ENCODE measurements at regions not wholly inside any gene's neighbourhood (a gene's known extent, or its start where the extent isn't known, plus 50 kb on each side); places are given as distances from the start of the nearest gene placed in this dataset.

DNA sequence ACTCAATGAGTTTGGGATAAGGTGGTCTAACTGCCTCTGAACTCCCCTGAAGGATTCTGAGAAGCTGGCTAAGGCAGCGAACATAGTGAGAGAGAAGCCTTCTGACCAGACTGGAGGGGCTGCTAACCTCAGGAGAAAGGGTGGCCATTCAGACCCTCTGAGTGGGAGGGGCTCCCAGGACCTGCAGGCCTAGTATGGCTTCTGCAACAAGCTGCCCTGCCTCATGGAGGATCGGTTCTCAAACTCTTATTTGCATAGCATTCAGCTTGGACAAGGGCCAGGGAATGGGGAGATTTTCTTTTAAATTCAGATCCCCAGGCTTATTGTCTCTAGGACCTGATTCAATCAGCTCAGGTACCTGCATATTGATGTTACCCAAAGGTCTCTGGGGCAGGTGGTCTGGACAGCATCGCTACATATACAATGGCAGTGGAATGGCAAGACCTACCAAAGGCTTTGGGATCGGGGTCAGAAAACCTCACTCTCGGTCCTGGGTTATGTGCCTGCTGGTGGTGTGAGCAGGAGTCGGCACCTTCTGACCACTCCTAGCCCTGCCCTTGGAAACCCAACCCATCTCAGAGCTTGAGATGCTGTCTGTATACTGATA lies 599.1 kb downstream of the BRD1 start:
- no peak for TF ChIP-seq POLR2AphosphoS5 (IDR thresholded peaks at IDR 0.05)
- no peak for TF ChIP-seq POLR2A (IDR thresholded peaks at IDR 0.05)
- TF ChIP-seq, protein P1, sequence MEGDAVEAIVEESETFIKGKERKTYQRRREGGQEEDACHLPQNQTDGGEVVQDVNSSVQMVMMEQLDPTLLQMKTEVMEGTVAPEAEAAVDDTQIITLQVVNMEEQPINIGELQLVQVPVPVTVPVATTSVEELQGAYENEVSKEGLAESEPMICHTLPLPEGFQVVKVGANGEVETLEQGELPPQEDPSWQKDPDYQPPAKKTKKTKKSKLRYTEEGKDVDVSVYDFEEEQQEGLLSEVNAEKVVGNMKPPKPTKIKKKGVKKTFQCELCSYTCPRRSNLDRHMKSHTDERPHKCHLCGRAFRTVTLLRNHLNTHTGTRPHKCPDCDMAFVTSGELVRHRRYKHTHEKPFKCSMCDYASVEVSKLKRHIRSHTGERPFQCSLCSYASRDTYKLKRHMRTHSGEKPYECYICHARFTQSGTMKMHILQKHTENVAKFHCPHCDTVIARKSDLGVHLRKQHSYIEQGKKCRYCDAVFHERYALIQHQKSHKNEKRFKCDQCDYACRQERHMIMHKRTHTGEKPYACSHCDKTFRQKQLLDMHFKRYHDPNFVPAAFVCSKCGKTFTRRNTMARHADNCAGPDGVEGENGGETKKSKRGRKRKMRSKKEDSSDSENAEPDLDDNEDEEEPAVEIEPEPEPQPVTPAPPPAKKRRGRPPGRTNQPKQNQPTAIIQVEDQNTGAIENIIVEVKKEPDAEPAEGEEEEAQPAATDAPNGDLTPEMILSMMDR (IDR thresholded peaks at IDR 0.05 in 8 of 11, conservative IDR thresholded peaks at IDR 0.05 in 3 of 11) = no peak
- H3K4me1 ChIP-seq = no peaks in the 10 kb centered on the region
- no peak overlapping the region for H3K27ac ChIP-seq
- H3K36me3 ChIP-seq = no peaks in the 10 kb centered on the region
- H3K9me3 ChIP-seq = peaks cover 0 to 5% (median 0%) of the 10 kb centered on the region in 8 donors
- no peak overlapping the region for H3K4me3 ChIP-seq
- H3K27me3 ChIP-seq (replicated peaks in 1 of 7) = peaks cover 0 to 22% (median 0%) of the 10 kb centered on the region in 7 donors
- DNase-seq = no peak
- 64 to 86% (median 79%) methylated on average over 4 to 6 of the region's 6 CpGs for WGBS, 5 donors
- intact Hi-C loops (cut with DNase I; ENCODE audit: low total_unique reads) = no loop called here

DNA sequence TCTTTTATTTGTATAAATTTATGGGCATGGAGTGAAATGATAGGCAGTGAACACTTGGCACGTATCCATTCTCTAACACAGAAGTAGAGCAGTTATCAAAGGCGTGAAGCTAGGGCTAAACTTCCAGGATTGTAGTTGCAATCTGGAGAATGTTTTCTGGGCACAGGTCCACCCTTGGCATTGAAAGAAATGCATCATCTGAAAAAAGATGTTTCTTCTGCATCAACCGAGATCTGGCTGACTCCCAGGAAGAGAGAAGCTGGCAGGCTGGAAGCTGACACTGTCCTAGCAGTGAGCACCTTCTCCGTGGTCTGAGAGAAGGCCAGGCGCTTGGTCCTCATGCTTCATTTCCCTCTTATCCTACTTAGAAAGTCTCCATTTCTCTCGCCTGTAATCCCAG lies 600.0 kb downstream of the BRD1 start:
- no peak overlapping the region for H3K4me3 ChIP-seq
- H3K36me3 ChIP-seq = no peaks in the 10 kb centered on the region
- DNase-seq = no peak
- no peaks in the 10 kb centered on the region for H3K4me1 ChIP-seq
- peaks cover 0 to 5% (median 0%) of the 10 kb centered on the region in 8 donors for H3K9me3 ChIP-seq
- no peak overlapping the region for H3K27ac ChIP-seq
- WGBS, 5 donors = 76 to 90% (median 84%) methylated on average over 6 of the region's 6 CpGs
- intact Hi-C loops (cut with DNase I; ENCODE audit: low total_unique reads) = no loop called here
- TF ChIP-seq, protein P1 (IDR thresholded peaks at IDR 0.05 in 8 of 11, conservative IDR thresholded peaks at IDR 0.05 in 3 of 11) = no peak
- TF ChIP-seq POLR2A (IDR thresholded peaks at IDR 0.05) (no peak), POLR2AphosphoS5 (IDR thresholded peaks at IDR 0.05) (no peak)
- H3K27me3 ChIP-seq (replicated peaks in 1 of 7) = peaks cover 0 to 17% (median 0%) of the 10 kb centered on the region in 7 donors

DNA sequence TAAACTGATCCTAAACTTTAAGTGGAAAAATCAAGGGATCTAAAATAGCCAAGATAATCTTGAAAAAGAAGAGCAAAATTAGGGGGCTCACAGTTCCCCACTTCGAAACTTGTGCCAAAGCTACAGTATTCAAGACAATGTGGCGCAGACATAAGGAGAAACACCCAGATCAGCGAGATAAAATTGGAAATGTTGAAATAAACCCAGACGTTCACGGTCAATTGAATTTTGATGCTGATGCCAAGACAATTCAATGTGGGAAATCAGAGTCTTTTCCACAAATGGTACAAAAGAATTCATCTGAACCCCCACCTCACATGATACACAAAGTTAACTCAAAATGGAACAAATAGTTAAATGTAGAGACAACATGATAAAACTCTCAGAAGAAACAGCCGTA lies 601.6 kb downstream of the BRD1 start:
- DNase-seq = no peak
- intact Hi-C loops (cut with DNase I; ENCODE audit: low total_unique reads) = no loop called here
- WGBS, 5 donors = 66 to 85% (median 75%) methylated on average over 6 of the region's 6 CpGs
- Histone ChIP-seq H3K27ac (no peak overlapping the region), H3K9me3 (peaks cover 0 to 5% (median 0%) of the 10 kb centered on the region in 8 donors), H3K27me3 (replicated peaks in 1 of 7) (peaks cover 0 to 7% (median 0%) of the 10 kb centered on the region in 7 donors), H3K4me3 (no peak overlapping the region), H3K4me1 (no peaks in the 10 kb centered on the region), H3K36me3 (no peaks in the 10 kb centered on the region)
- TF ChIP-seq POLR2AphosphoS5 (IDR thresholded peaks at IDR 0.05) (no peak), POLR2A (IDR thresholded peaks at IDR 0.05) (no peak)
- TF ChIP-seq, protein P1 (IDR thresholded peaks at IDR 0.05 in 8 of 11, conservative IDR thresholded peaks at IDR 0.05 in 3 of 11) = no peak

DNA sequence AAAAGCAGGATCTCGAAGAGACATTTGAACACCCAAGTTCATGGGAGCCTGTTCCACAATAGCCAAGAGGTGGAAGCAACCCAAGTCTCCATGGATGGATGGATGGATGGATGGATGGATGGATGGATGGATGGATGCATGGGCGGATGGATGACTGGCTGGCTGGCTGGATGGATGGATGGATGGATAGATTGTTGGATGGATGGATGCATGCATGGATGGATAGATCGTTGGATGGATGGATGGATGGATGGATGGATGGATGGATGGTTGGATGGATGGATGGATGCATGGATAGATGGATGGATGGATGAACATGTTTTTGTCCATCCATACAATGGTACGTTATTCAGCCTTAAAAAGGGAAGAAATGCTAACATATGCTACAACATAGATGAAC lies 603.4 kb downstream of the BRD1 start:
- Histone ChIP-seq H3K4me3 (no peak overlapping the region), H3K4me1 (no peaks in the 10 kb centered on the region), H3K9me3 (peaks cover 0 to 13% (median 3%) of the 10 kb centered on the region in 8 donors), H3K27ac (no peak overlapping the region), H3K27me3 (replicated peaks in 1 of 7) (peaks cover 0 to 13% (median 0%) of the 10 kb centered on the region in 7 donors), H3K36me3 (no peaks in the 10 kb centered on the region)
- TF ChIP-seq, protein P1 (IDR thresholded peaks at IDR 0.05 in 8 of 11, conservative IDR thresholded peaks at IDR 0.05 in 3 of 11) = no peak
- TF ChIP-seq POLR2AphosphoS5 (IDR thresholded peaks at IDR 0.05) = no peak
- DNase-seq = no peak
- 73 to 80% (median 77%) methylated on average over 4 of the region's 4 CpGs for WGBS, 5 donors
- intact Hi-C loops (cut with DNase I; ENCODE audit: low total_unique reads) = no loop called here

Measured in spleen (tissue), 11 donors.